Testis (tissue), 2 donors: ENCODE measurements at regions not wholly inside any gene's neighbourhood (a gene's known extent, or its start where the extent isn't known, plus 50 kb on each side); places are given as distances from the start of the nearest gene placed in this dataset.

Source experiments
- DNase-seq: peaks from one replicate; pipeline ENCODE4 v3.0.0-alpha.2; 2019
- H3K27ac ChIP-seq, 2 donors: fragments of 200-600 bp; sonication (generic); one replicate each; pipeline ENCODE4 v1.5.1; 2019
- H3K27me3 ChIP-seq: fragments of 200-600 bp; sonication (generic); one replicate; pipeline ENCODE4 v1.5.1; 2019
- H3K36me3 ChIP-seq: fragments of 200-600 bp; sonication (generic); one replicate; pipeline ENCODE4 v1.5.1; 2017; ENCODE audit warnings: low read depth; ENCODE audit errors: missing control alignments
- H3K4me1 ChIP-seq: fragments of 200-600 bp; sonication (generic); one replicate; pipeline ENCODE4 v1.5.1; 2019
- H3K4me3 ChIP-seq, 2 donors: fragments of 200-600 bp; sonication (generic); one replicate each; pipeline ENCODE4 v1.5.1; 2017 to 2019
- H3K9me3 ChIP-seq: fragments of 200-600 bp; sonication (generic); one replicate; pipeline ENCODE4 v1.5.1; 2017
- CTCF ChIP-seq, 3 experiments: fragments of 450-650 bp in 2 of 3; fragments of 200-600 bp in 1 of 3; sonication (generic) in 1 of 3; IDR thresholded peaks; one replicate each; pipeline ENCODE4 v1.5.1; 2016 to 2019; ENCODE audit warnings: antibody characterized with exemption in 3 of 3, mild to moderate bottlenecking in 2 of 3, moderate library complexity in 1 of 3
- POLR2A ChIP-seq: fragments of 450-650 bp; IDR thresholded peaks from one replicate; pipeline ENCODE4 v1.6.1; 2017; ENCODE audit warnings: antibody characterized with exemption, mild to moderate bottlenecking, moderate library complexity
- WGBS, 2 donors: methylation state at CpG; one replicate each; pipeline ENCODE4 v1.1.5; 2018; 5-methylcytosine and 5-hydroxymethylcytosine counted together
- intact Hi-C: fragments of 100-400 bp; cut with DNase I; formaldehyde crosslinking; loops from one replicate; pipeline ENCODE4 v1.15.1; 2023; ENCODE audit warnings: low total_unique reads

GRCh38 chr18:71899183-71899582 lies 645.0 kb downstream of the CBLN2 start:
- Histone ChIP-seq H3K36me3 (no peaks in the 10 kb centered on the region), H3K27me3 (no peaks in the 10 kb centered on the region), H3K9me3 (no peaks in the 10 kb centered on the region), H3K4me3 (no peak overlapping the region), H3K4me1 (no peaks in the 10 kb centered on the region), H3K27ac (no peak overlapping the region)
- 60 to 71% methylated on average over 6 of the region's 6 CpGs for WGBS, 2 donors
- intact Hi-C loops = no loop called here
- no peak for TF ChIP-seq CTCF (IDR thresholded peaks at IDR 0.05)
- TF ChIP-seq POLR2A = no peak
- DNase-seq = no peak

DNA sequence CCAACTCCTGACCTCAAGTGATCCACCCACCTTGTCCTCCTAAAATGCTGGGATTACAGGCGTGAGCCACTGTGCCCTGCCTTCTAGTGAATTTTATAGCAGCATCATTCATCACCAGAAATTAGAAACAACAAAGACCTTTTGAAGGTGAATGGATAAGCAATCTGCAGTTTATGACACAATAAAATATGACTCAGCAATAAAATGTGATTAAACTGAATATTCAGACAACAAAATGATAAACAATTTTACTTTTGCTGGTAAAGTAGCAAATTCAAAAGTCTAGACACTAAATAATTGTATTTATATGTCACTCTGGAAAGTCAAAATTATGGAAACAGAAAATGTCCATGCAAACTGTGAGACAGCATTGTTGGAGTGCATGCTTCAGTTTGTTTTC lies 656.6 kb downstream of the CBLN2 start:
- no peak overlapping the region for H3K4me3 ChIP-seq
- H3K27ac ChIP-seq = no peak overlapping the region
- 50 to 86% methylated on average over 1 of the region's 1 CpG for WGBS, 2 donors
- H3K9me3 ChIP-seq = no peaks in the 10 kb centered on the region
- H3K36me3 ChIP-seq = no peaks in the 10 kb centered on the region
- TF ChIP-seq POLR2A (no peak), CTCF (IDR thresholded peaks at IDR 0.05) (no peak)
- intact Hi-C loops = no loop called here
- H3K4me1 ChIP-seq = no peaks in the 10 kb centered on the region
- no peaks in the 10 kb centered on the region for H3K27me3 ChIP-seq
- DNase-seq = no peak

DNA sequence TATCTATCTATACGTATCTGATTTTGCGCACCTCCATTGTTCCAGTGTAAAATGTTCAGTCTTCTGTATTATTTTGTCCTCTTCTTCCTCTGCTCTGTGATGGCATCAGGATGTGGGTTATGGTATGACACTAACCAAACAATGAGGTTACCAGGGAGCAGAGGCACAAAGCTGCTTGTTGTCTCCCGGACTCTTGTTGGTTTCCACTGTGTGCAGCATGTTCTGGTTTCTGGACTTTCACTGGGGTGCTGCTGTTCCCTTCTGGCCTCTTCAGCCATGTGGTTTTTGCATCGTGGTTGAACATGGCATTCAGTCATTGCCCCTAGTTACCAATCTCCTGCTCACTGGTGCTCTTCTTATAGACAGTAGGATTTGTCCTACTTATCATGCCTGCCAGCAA lies 665.9 kb downstream of the CBLN2 start:
- no peaks in the 10 kb centered on the region for H3K4me1 ChIP-seq
- no peaks in the 10 kb centered on the region for H3K36me3 ChIP-seq
- no peak for DNase-seq
- TF ChIP-seq CTCF (IDR thresholded peaks at IDR 0.05) (no peak), POLR2A (no peak)
- H3K27me3 ChIP-seq = no peaks in the 10 kb centered on the region
- H3K4me3 ChIP-seq = no peak overlapping the region
- intact Hi-C loops = no loop called here
- no peak overlapping the region for H3K27ac ChIP-seq
- 84 to 93% methylated on average over 4 of the region's 4 CpGs for WGBS, 2 donors
- H3K9me3 ChIP-seq = no peaks in the 10 kb centered on the region

DNA sequence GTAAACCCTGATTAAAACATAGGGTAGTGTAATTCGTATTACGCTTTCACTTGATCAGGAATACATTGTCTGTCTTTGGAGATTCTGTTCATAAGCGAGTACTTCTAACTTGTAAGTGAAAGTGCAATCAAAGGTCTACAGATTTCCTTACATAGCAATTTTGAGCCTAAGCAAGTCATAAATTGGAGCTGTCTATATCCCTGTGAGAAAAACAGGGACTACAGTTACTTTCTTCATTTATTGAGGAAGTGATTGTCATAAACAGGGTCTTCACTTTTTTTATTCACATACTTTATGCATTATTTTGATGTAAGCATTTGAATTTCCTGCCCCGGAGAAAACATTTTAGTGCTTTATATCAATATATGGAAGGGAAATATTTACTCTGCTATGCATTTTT lies 670.4 kb downstream of the CBLN2 start:
- Histone ChIP-seq H3K4me1 (no peaks in the 10 kb centered on the region), H3K4me3 (no peak overlapping the region), H3K36me3 (no peaks in the 10 kb centered on the region), H3K27me3 (no peaks in the 10 kb centered on the region), H3K27ac (no peak overlapping the region), H3K9me3 (no peaks in the 10 kb centered on the region)
- DNase-seq = no peak
- WGBS, 2 donors = 92% methylated on average over 4 of the region's 4 CpGs
- intact Hi-C loops = no loop called here
- TF ChIP-seq CTCF (IDR thresholded peaks at IDR 0.05) = no peak
- TF ChIP-seq POLR2A = no peak

- Histone ChIP-seq H3K4me3 (no peak overlapping the region), H3K27me3 (no peaks in the 10 kb centered on the region), H3K27ac (no peak overlapping the region), H3K4me1 (no peaks in the 10 kb centered on the region), H3K9me3 (no peaks in the 10 kb centered on the region), H3K36me3 (no peaks in the 10 kb centered on the region)
- intact Hi-C loops = no loop called here
- 46 to 79% methylated on average over 5 of the region's 5 CpGs for WGBS, 2 donors
- TF ChIP-seq CTCF (IDR thresholded peaks at IDR 0.05) = no peak
- TF ChIP-seq POLR2A = no peak
- no peak for DNase-seq
These were observed 678.3 kb downstream of the CBLN2 start for GRCh38 chr18:71865888-71866287.
